Vagina (tissue), 2 donors: ENCODE measurements at regions not wholly inside any gene's neighbourhood (a gene's known extent, or its start where the extent isn't known, plus 50 kb on each side); places are given as distances from the start of the nearest gene placed in this dataset.

ENCODE experiments used
- POLR2A ChIP-seq, 2 donors: fragments of 450-650 bp; IDR thresholded peaks; one replicate each; pipeline ENCODE4 v1.6.1; 2017; ENCODE audit warnings: antibody characterized with exemption in 2 of 2, mild to moderate bottlenecking in 2 of 2, moderate library complexity in 2 of 2
- POLR2AphosphoS5 ChIP-seq, 2 donors: sonication (generic); formaldehyde crosslinking; IDR thresholded peaks; one replicate each; pipeline ENCODE4 v1.9.0; 2017; ENCODE audit warnings: antibody characterized with exemption in 2 of 2, mild to moderate bottlenecking in 2 of 2, low read depth in 1 of 2; ENCODE audit not compliant: insufficient read depth in 1 of 2
- TF ChIP-seq, protein P1 (sequence below), 3 experiments: fragments of 450-650 bp in 2 of 3; fragments of 200-600 bp in 1 of 3; sonication (generic) in 1 of 3; IDR thresholded peaks; one replicate each; pipeline ENCODE4 v1.5.1; 2017 to 2019; ENCODE audit warnings: antibody characterized with exemption in 3 of 3, mild to moderate bottlenecking in 2 of 3, moderate library complexity in 2 of 3

DNA sequence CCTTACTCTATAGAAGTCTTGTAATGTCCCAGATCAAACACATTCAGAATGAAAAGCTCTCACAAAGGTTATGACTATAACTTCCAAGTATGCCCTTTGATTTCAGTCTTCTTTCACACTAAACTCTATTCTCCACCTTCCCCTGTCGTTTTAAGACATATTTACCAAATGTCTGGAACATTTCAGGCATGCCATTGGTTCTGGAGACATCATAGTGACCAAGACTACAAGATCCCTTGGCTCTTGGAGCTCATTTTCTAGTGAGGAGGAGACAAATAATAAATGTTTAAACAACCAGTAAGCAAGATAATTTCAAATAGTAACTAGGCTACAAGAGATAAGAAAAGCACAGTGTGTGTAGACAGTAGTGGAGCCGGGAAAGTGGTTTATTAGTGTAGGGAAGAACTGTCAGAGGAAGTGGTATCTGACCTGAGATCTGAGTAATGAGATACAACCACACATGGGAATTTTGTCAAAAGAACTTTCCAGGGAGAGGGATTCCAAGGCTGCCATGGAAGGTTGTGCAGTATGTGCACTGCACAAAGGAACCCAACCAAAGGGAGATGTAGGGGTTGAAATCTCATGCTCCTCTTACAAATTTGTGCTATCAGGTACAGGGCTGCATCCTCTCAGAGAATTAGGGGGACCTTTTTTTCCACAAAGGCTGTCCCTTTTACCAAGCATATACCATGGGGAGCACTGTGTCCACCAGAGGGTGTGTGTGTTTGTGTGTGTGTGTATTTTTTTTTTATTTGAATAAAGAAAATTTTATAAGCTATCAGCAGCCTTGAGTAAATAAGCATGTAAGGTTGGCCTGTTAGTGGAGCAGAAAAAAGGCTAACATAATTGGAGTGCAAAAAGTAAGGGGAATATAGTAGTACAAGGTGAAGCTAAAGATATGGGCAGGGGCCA, 1279.1 kb upstream of the WWC1 start:
- TF ChIP-seq, protein P1, sequence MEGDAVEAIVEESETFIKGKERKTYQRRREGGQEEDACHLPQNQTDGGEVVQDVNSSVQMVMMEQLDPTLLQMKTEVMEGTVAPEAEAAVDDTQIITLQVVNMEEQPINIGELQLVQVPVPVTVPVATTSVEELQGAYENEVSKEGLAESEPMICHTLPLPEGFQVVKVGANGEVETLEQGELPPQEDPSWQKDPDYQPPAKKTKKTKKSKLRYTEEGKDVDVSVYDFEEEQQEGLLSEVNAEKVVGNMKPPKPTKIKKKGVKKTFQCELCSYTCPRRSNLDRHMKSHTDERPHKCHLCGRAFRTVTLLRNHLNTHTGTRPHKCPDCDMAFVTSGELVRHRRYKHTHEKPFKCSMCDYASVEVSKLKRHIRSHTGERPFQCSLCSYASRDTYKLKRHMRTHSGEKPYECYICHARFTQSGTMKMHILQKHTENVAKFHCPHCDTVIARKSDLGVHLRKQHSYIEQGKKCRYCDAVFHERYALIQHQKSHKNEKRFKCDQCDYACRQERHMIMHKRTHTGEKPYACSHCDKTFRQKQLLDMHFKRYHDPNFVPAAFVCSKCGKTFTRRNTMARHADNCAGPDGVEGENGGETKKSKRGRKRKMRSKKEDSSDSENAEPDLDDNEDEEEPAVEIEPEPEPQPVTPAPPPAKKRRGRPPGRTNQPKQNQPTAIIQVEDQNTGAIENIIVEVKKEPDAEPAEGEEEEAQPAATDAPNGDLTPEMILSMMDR (IDR thresholded peaks at IDR 0.05) = no peak
- TF ChIP-seq POLR2AphosphoS5 (IDR thresholded peaks at IDR 0.05; ENCODE audit: insufficient read depth in 1 of 2, low read depth in 1 of 2) (no peak), POLR2A (IDR thresholded peaks at IDR 0.05) (no peak)
